Upper lobe of right lung (tissue), 1 donor: ENCODE measurements at regions not wholly inside any gene's neighbourhood (a gene's known extent, or its start where the extent isn't known, plus 50 kb on each side); places are given as distances from the start of the nearest gene placed in this dataset.
"Not testable (repeated sequence)": the region's sequence is repeated elsewhere in the genome, so short reads cannot be mapped to it uniquely, and the experiment has no call there.

ENCODE experiments used
- ATAC-seq: fragments of 200-7000 bp; cut with Tn5 transposase; one replicate; pipeline ENCODE4 v1.9.1; 2020; ENCODE audit warnings: mild to moderate bottlenecking, moderate library complexity
- DNase-seq: peaks from one replicate; pipeline ENCODE4 v3.0.0-alpha.2; 2020
- H3K27ac ChIP-seq: fragments of 200-600 bp; one replicate; pipeline ENCODE4 v1.8.0; 2022
- H3K27me3 ChIP-seq: fragments of 200-600 bp; one replicate; pipeline ENCODE4 v1.8.0; 2022; ENCODE audit warnings: mild to moderate bottlenecking
- H3K36me3 ChIP-seq: fragments of 200-600 bp; one replicate; pipeline ENCODE4 v1.8.0; 2022
- H3K4me1 ChIP-seq: fragments of 200-600 bp; one replicate; pipeline ENCODE4 v1.8.0; 2022
- H3K4me3 ChIP-seq: fragments of 200-600 bp; one replicate; pipeline ENCODE4 v1.8.0; 2022; ENCODE audit warnings: mild to moderate bottlenecking
- H3K9me3 ChIP-seq: fragments of 200-600 bp; one replicate; pipeline ENCODE4 v1.8.0; 2022
- CTCF ChIP-seq: fragments of 200-600 bp; IDR thresholded peaks from one replicate; pipeline ENCODE4 v1.8.0; 2022; ENCODE audit warnings: antibody characterized with exemption
- intact Hi-C: fragments of 100-400 bp; cut with DNase I; formaldehyde crosslinking; loops from one replicate; pipeline ENCODE4 v1.11.0; 2022
- donor health status: DM: no; HTN: yes; CAD: no; lungs with severe emphysema.

- Histone ChIP-seq H3K36me3 (no peaks in the 10 kb centered on the region), H3K4me3 (no peak overlapping the region), H3K27ac (no peak overlapping the region), H3K4me1 (no peaks in the 10 kb centered on the region), H3K9me3 (no peaks in the 10 kb centered on the region), H3K27me3 (peaks cover 3% of the 10 kb centered on the region)
- no peak for TF ChIP-seq CTCF
- no peak for ATAC-seq
- intact Hi-C loops: no loop called here
- DNase-seq: no peak
Measured at GRCh38 chr7:112540839-112541577, 60.2 kb downstream of the LSMEM1 start.

GRCh38 chr7:112546723-112547513 is 66.1 kb downstream of the LSMEM1 start:
- Histone ChIP-seq H3K9me3 (no peaks in the 10 kb centered on the region), H3K4me1 (no peaks in the 10 kb centered on the region), H3K4me3 (no peak overlapping the region), H3K27ac (no peak overlapping the region), H3K36me3 (no peaks in the 10 kb centered on the region), H3K27me3 (peaks cover 21% of the 10 kb centered on the region)
- DNase-seq (peak; percentile 60), ATAC-seq (peak; percentile 16)
- intact Hi-C loops: no loop called here
- TF ChIP-seq CTCF: no peak

- H3K4me1 ChIP-seq: no peaks in the 10 kb centered on the region
- H3K36me3 ChIP-seq: no peaks in the 10 kb centered on the region
- peaks cover 21% of the 10 kb centered on the region for H3K27me3 ChIP-seq
- no peak overlapping the region for H3K27ac ChIP-seq
- no peak for TF ChIP-seq CTCF
- ATAC-seq (no peak), DNase-seq (no peak)
- intact Hi-C loops: no loop called here
- no peak overlapping the region for H3K4me3 ChIP-seq
- H3K9me3 ChIP-seq: no peaks in the 10 kb centered on the region
Measured at GRCh38 chr7:112547916-112548315, 67.1 kb downstream of the LSMEM1 start.

GRCh38 chr7:112550468-112551060 is 69.8 kb downstream of the LSMEM1 start:
- ATAC-seq (peak; percentile 87), DNase-seq (no peak)
- Histone ChIP-seq H3K4me3 (no peak overlapping the region), H3K27ac (no peak overlapping the region), H3K4me1 (no peaks in the 10 kb centered on the region), H3K9me3 (no peaks in the 10 kb centered on the region), H3K27me3 (peaks cover 17% of the 10 kb centered on the region), H3K36me3 (no peaks in the 10 kb centered on the region)
- intact Hi-C loops: no loop called here
- TF ChIP-seq CTCF: peak; percentile 90

- intact Hi-C loops, DNase-seq, H3K27ac ChIP-seq, ATAC-seq, H3K9me3 ChIP-seq, H3K4me3 ChIP-seq, H3K36me3 ChIP-seq, H3K4me1 ChIP-seq: not testable (repeated sequence)
- peaks cover 17% of the 10 kb centered on the region for H3K27me3 ChIP-seq
Measured at GRCh38 chr7:112551521-112551920, 70.7 kb downstream of the LSMEM1 start.

GRCh38 chr7:112554591-112554990 is 73.8 kb downstream of the LSMEM1 start:
- no peaks in the 10 kb centered on the region for H3K9me3 ChIP-seq
- DNase-seq (no peak), ATAC-seq (no peak)
- intact Hi-C loops: no loop called here
- no peaks in the 10 kb centered on the region for H3K36me3 ChIP-seq
- TF ChIP-seq CTCF: no peak
- H3K4me3 ChIP-seq: no peak overlapping the region
- no peak overlapping the region for H3K27ac ChIP-seq
- no peaks in the 10 kb centered on the region for H3K27me3 ChIP-seq
- no peaks in the 10 kb centered on the region for H3K4me1 ChIP-seq
